CD4-positive, alpha-beta T cell treated with Interleukin-1 beta for 1 hour (primary cell): ENCODE measurements at regions not wholly inside any gene's neighbourhood (a gene's known extent, or its start where the extent isn't known, plus 50 kb on each side); places are given as distances from the start of the nearest gene placed in this dataset.

ENCODE experiments used
- DNase-seq, 2 donors: peaks; one replicate each; pipeline ENCODE4 v3.0.0-alpha.2; 2020 to 2022

- DNase-seq, result no peak
These were observed 136.5 kb upstream of the CDH20 start for GRCh38 chr18:61196750-61197149.

DNA sequence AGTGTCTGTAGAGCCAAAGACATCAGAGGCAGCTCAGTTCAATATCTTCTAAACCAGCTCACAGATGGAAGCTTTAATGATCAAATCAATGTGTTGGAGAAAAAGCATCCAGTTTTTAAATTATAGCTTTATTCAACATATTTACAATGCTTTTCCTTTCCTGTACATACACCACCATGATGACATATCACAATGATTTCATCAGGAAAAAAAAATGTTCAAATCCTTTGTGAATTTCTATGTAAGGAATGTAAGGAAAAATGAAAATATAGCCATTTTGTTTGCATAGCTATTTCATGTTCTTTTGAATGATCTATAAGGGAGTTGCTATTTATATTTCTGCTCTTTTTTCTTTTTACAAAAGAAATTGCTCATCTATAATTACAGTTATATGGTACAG lies 134.7 kb upstream of the CDH20 start:
- no peak for DNase-seq

- DNase-seq, result no peak
These were observed 133.9 kb upstream of the CDH20 start for GRCh38 chr18:61199171-61199848.

DNA sequence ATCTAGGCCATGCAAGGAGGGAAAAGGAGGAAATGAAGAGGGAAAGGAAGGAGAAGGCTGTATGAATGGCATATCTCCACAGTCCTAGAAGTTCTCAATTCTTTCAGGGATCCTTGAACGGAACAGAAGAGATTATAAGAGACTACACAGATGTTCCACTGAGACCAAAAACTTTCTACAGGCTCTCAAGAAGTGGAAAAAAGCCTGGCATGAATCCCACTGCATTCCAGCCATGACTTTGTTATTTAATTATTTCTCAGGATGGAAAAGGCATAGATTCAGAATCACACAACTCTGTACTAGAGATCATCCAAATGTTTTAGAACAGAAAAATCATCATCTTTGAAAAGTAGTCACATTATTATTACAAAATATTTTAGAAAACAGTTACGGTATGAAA lies 131.7 kb upstream of the CDH20 start:
- DNase-seq, result no peak

- DNase-seq, result no peak
These were observed 130.1 kb upstream of the CDH20 start for GRCh38 chr18:61203151-61203550.

DNA sequence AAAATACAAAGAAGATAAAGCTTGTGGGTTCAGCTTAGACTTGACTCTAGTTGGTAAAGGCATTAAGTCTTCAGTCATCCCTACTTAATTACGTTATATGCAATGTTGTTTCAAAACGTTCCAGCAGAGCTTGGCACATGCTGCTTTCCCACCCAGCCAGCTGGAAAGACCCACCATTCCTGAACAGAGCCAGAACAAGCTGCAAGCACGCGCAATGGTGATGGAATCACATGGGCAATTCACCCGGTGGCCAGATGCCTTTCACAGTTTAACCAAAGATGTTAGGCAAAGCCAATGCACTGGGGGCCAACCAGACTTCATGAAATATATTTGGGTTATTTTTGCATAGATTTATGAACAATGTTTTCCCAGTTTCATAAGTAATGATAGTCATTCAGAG lies 123.4 kb upstream of the CDH20 start:
- DNase-seq, result no peak

GRCh38 chr18:61216051-61216450 lies 117.2 kb upstream of the CDH20 start:
- DNase-seq, result no peak

- no peak for DNase-seq
These were observed 111.0 kb upstream of the CDH20 start for GRCh38 chr18:61222206-61222605.

GRCh38 chr18:61225336-61225735 lies 107.9 kb upstream of the CDH20 start:
- DNase-seq, result no peak

DNA sequence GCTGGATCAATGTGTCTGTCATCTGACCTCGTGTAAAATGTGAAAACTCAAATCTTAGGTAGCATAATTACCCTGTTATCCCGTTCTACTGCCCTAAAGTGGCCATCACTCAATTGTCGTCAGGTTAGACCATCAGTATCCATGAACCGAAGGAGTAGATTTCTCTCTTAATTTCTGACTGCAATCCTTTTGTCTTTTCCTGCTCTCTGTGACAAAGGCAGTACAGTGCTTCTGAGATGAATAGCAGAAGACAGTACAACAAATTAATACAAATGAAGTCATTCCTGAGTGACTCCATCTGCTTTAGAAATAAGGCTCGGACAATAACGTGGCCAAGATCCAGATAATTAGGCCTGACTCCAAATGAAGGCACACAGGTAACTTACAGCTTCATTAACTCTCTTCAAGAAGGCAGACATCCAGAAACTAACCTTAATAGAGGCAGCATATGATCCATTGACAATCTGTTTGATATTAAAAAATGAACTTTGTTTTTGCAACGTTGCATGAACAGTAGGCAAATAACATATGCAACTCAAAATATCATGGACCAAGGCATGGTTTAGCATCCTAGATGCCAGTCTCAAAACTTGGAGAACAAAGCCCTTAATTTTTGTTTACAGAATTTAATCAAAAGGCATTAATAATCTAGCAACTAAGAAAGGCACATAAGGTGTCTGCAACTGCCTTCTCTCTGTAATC lies 96.7 kb upstream of the CDH20 start:
- no peak for DNase-seq

GRCh38 chr18:61237529-61237928 lies 95.7 kb upstream of the CDH20 start:
- no peak for DNase-seq

DNA sequence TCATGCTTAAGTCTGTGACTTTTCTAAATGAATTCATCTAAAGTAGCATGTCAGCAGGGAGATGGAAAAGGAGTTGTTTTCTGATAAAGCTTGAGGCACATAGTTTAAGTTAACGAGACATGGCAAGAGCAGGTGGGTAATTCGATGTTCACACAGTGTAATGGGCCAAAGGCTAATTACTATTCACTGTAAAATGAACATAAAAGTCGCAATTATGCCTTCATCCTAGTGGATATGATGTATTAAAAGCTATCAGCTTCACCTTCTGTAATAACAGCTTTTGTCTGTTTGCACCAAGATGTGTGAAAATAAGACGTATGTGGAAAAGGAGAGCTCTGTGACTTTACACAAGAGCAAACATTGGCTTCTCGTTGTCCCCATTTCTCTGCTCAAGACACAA lies 94.2 kb upstream of the CDH20 start:
- no peak for DNase-seq

- DNase-seq, result no peak
These were observed 91.9 kb upstream of the CDH20 start for GRCh38 chr18:61241260-61241853.

DNA sequence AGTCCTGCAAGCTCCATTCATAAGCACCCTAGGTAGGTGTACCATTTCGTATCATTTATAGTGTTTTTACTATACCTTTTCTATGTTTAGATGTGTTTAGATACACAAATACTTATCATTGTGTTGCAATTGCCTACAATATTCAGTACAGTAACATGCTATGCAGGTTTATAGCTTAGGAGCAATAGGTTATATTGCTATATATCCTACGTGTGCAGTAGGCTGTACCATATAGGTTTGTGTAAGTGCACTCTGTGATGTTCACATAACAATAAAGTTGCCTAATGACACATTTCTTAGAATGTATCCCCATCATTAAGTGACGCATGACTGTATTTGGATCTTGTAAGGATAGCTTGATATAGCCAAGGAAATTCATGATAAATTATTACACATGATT lies 88.6 kb upstream of the CDH20 start:
- no peak for DNase-seq

DNA sequence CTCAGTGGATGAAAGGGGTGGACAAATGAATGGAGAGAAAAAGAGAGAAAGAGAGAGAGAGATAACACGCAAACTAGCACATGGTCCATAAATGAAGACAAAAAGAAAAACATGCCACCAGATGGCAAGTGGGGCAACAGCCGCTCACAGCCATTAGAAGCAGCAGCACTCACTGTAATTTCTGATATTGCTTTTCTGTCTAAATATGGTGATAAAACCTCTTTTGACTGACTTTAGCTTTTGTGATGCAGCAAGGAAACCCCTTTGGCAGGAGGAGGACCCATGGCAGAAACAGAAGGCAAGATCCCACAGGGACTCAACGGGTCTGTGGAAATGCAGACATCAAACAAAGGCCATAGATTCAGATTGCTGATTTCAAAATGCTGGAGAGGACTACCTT lies 88.0 kb upstream of the CDH20 start:
- no peak for DNase-seq

- DNase-seq, result no peak
These were observed 84.6 kb upstream of the CDH20 start for GRCh38 chr18:61248589-61248988.

DNA sequence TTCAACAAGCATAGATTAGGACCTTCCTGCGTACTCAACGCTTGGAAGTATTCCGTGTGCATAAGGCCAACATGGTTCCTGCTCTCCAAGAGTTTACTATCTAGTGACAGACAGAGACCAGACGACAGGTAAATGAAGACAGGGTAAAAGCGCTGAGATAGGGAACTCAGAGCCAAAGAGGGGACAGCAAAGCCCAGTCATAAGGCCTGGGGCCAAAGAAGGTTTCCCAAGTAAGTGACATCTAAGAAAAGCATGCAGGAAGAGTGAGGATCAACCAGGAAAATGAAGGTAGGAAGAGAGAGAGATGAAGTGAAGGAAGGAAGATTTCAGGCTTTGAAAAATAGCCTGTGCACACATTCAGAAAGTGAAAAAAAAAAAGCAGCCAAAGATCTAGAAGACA lies 76.9 kb upstream of the CDH20 start:
- no peak for DNase-seq

DNA sequence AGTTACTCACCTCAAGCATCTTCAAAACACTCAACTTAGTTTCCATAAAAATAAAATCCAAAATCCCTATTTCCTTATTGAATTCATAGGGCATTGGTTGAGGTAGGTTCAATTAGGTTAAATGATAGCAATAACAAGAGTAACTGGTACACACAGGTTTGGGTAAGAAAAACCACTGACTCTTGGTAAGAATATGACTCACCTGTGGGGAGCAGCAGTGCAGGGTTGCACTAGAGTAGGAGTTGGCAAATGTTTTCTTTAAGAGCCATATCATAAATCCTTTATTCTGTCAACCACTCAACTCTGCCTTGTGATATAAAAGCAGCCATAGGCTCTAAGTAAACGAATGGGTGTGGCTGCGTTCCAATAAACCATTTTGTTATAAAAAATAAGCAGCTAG lies 71.4 kb upstream of the CDH20 start:
- DNase-seq, result no peak

GRCh38 chr18:61272793-61273192 lies 60.4 kb upstream of the CDH20 start:
- DNase-seq, result no peak

GRCh38 chr18:61273533-61273932 lies 59.7 kb upstream of the CDH20 start:
- DNase-seq, result no peak

- no peak for DNase-seq
These were observed 58.7 kb upstream of the CDH20 start for GRCh38 chr18:61274416-61274960.

DNA sequence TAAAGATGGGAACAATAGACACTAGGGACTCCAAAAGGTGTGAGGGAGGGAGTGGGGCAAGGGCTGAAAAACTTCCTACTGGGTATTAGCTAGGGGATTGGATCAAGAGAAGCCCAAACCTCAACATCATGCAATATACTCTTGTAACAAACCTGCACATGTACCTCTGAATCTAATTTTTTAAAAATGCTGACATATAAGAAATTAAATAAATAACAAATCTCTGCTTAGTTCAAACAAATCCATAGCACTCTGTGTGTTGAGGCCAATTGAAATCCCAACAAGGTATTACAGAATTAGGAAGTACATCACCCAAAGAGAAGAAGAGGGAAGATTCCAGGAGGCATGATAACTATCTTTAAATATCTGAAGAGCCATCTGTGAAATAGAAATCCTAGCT lies 55.4 kb upstream of the CDH20 start:
- no peak for DNase-seq

DNA sequence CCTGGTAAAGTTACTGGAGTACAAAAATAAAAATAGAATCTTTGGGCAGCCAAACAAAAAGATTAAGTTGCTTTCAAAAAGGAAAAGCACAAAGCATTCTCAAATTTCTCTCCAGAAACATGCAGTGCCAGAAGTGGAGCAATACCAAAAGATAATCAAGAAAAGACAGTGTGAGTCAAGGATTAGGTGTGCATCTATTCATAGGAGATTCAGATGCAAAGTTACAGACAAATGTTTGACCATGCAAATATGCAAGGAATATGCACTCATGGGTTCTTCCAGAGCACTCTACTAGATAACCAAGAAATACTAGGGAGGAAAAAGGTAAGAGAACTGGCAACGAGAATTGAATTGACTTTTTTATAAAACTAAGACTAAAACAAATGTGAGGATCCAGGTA lies 51.8 kb upstream of the CDH20 start:
- DNase-seq, result no peak

DNA sequence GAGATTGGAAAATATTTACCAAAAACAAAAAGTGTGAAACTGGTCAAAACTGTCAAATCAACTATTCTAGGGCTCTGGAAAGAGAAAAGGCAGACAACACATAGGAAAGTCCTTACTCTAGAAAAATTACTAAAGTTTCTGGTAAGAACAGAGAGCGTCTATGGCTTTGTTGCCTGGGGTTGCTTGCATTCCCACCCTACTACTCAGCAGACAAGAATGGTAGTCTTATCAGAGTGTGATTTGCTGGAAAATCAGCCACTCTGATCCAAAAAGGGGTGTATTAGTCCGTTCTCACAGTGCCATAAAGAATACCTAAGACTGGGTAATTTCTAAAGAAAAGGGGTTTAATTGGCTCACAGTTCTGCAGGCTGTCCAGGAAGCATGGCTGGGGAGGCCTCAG lies 50.3 kb upstream of the CDH20 start:
- DNase-seq, result no peak
